ENCODE measurements at regions not wholly inside any gene's neighbourhood (a gene's known extent, or its start where the extent isn't known, plus 50 kb on each side); places are given as distances from the start of the nearest gene placed in this dataset.

DNA sequence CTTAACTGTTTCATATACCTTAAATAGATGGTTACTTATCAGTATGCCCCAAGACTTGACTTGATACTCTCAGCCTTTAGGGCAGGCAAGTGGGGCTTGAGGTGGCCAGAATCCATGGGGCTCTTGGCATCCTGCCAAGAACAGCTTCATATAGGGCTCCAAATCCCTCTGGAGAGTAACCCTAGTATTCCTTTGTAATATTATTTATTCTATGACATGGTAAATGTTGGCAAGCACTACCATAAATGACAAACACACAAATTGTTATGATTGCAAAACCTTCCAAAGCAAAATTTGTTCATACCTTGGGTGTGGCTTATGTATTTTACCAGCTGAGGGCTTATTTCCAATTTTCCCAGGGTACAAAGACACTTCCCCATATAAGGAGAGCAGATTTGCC lies 257.4 kb upstream of the TRPC7 start:
- no peaks in the 10 kb centered on the region for H3K4me1 Mint-ChIP-seq
- no peak overlapping the region for H3K4me3 Mint-ChIP-seq
- H3K36me3 Mint-ChIP-seq, result no peaks in the 10 kb centered on the region
- DNase-seq, result no peak
- CTCF ChIA-PET, result no interaction called here
- H3K27me3 Mint-ChIP-seq, result no peaks in the 10 kb centered on the region
- H3K27ac Mint-ChIP-seq, result no peak overlapping the region
- H3K9me3 Mint-ChIP-seq, result peaks cover 3% of the 10 kb centered on the region

DNA sequence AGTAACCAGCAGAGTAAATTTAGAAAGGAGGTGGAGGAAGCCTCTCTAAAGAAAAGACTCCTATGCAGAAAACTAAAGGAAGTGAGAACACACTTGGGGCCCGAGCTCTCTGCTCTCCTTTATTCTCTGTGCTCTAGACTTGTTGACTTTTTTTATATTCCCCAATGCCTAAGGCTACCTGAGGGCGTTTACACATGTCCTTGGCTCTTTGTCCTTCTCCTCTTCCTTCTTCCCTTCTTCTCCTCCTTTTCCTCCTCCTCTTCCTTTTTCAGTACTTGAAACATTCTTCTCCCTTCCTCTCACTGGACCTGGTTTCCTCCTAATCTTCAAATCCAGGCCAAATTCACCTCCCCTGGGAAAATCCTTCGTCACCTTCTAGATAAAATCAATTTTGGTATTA lies 256.4 kb upstream of the TRPC7 start:
- CTCF ChIA-PET, result no interaction called here
- H3K4me3 Mint-ChIP-seq, result no peak overlapping the region
- H3K9me3 Mint-ChIP-seq, result peaks cover 3% of the 10 kb centered on the region
- DNase-seq, result no peak
- no peaks in the 10 kb centered on the region for H3K4me1 Mint-ChIP-seq
- no peaks in the 10 kb centered on the region for H3K36me3 Mint-ChIP-seq
- no peak overlapping the region for H3K27ac Mint-ChIP-seq
- H3K27me3 Mint-ChIP-seq, result no peaks in the 10 kb centered on the region

DNA sequence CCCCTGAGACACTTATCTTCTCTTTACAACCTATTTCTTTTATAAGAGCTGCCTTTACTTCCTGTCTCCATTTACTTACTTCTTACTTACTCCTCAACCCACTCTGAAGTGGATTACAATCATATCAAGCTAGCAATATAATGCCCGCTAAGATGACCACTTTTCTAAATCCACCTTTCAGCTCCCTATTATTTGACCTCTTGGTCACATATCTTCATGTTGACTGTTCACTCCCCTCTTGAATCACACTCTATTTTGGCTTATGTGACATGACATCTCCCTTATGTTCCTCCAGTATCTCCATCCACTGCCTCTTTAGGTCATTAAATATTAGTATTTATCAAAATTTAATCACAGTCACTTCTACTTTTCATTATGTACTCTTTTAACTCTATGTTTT lies 255.3 kb upstream of the TRPC7 start:
- Mint-ChIP-seq H3K9me3 (peaks cover 3% of the 10 kb centered on the region), H3K27ac (no peak overlapping the region), H3K4me3 (no peak overlapping the region), H3K27me3 (no peaks in the 10 kb centered on the region), H3K36me3 (no peaks in the 10 kb centered on the region), H3K4me1 (no peaks in the 10 kb centered on the region)
- CTCF ChIA-PET, result interaction anchor here (0.6 kb wide), 1 partner anchor 74 kb away, joined by 3 read pairs; no protein-coding TSS in a partner anchor
- no peak for DNase-seq

- Mint-ChIP-seq H3K4me1 (no peaks in the 10 kb centered on the region), H3K27ac (no peak overlapping the region), H3K36me3 (no peaks in the 10 kb centered on the region), H3K27me3 (no peaks in the 10 kb centered on the region), H3K9me3 (peaks cover 3% of the 10 kb centered on the region), H3K4me3 (no peak overlapping the region)
- CTCF ChIA-PET, result interaction anchor here (0.6 kb wide), 1 partner anchor 75 kb away, joined by 3 read pairs; no protein-coding TSS in a partner anchor
- no peak for DNase-seq
Measured at GRCh38 chr5:136620016-136620419, 254.7 kb upstream of the TRPC7 start.

GRCh38 chr5:136619556-136619955 lies 254.2 kb upstream of the TRPC7 start:
- no peak for DNase-seq
- Mint-ChIP-seq H3K27me3 (no peaks in the 10 kb centered on the region), H3K4me3 (no peak overlapping the region), H3K27ac (no peak overlapping the region), H3K4me1 (no peaks in the 10 kb centered on the region), H3K36me3 (no peaks in the 10 kb centered on the region), H3K9me3 (no peaks in the 10 kb centered on the region)
- CTCF ChIA-PET, result no interaction called here

DNA sequence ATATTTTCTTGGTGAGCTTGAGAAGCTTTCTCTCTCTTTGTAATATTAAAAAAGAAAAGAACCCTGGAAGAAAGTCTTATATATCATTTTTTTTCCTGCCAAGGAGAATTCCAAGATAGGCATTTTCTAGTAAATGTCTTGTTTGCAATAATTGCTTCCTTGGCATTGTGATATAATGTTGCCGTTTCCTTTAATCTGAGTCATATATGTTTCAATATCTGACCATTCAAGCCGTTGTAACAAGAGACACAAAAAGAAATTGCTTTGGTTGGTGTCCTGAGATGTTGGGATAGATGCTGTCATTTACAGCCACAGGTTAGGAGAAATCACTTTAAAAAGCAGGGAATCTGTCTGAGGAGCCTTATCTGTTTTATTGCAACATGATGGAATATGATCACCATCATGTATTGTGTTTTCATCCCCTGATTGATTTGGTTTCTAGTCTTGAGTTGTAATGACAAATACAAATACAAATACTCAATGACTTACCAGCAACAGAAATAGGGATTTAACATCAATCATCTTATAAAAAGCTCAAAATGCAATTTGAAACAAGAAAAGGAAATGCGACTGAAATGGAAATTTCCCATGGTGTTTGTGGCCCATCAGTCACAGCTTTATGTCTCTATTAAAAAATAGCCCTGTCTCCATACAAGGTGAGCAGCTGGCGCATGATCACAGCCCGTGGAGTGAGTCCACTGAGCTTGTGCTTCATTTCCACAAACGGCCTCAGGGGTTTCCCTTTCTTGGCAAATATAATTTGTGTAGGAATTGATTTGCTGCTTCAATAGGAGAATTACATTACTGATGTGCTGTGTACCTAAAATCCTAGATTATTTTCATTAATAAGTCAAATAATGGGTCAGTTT lies 250.1 kb upstream of the TRPC7 start:
- no peak overlapping the region for H3K4me3 Mint-ChIP-seq
- H3K27me3 Mint-ChIP-seq, result no peaks in the 10 kb centered on the region
- no peaks in the 10 kb centered on the region for H3K4me1 Mint-ChIP-seq
- no peaks in the 10 kb centered on the region for H3K9me3 Mint-ChIP-seq
- no peaks in the 10 kb centered on the region for H3K36me3 Mint-ChIP-seq
- H3K27ac Mint-ChIP-seq, result no peak overlapping the region
- DNase-seq, result no peak
- CTCF ChIA-PET, result no interaction called here

GRCh38 chr5:136613230-136613629 lies 247.9 kb upstream of the TRPC7 start:
- Mint-ChIP-seq H3K4me1 (no peaks in the 10 kb centered on the region), H3K4me3 (no peak overlapping the region), H3K27ac (no peak overlapping the region), H3K36me3 (no peaks in the 10 kb centered on the region), H3K27me3 (no peaks in the 10 kb centered on the region), H3K9me3 (no peaks in the 10 kb centered on the region)
- CTCF ChIA-PET, result no interaction called here
- no peak for DNase-seq

- no peak overlapping the region for H3K27ac Mint-ChIP-seq
- H3K27me3 Mint-ChIP-seq, result no peaks in the 10 kb centered on the region
- CTCF ChIA-PET, result no interaction called here
- no peaks in the 10 kb centered on the region for H3K36me3 Mint-ChIP-seq
- H3K9me3 Mint-ChIP-seq, result peaks cover 12% of the 10 kb centered on the region
- DNase-seq, result no peak
- H3K4me1 Mint-ChIP-seq, result no peaks in the 10 kb centered on the region
- no peak overlapping the region for H3K4me3 Mint-ChIP-seq
Measured at GRCh38 chr5:136605638-136606037, 240.3 kb upstream of the TRPC7 start.

- H3K4me3 Mint-ChIP-seq, result no peak overlapping the region
- CTCF ChIA-PET, result no interaction called here
- no peak for DNase-seq
- H3K27ac Mint-ChIP-seq, result no peak overlapping the region
- no peaks in the 10 kb centered on the region for H3K27me3 Mint-ChIP-seq
- no peaks in the 10 kb centered on the region for H3K4me1 Mint-ChIP-seq
- no peaks in the 10 kb centered on the region for H3K36me3 Mint-ChIP-seq
- peaks cover 23% of the 10 kb centered on the region for H3K9me3 Mint-ChIP-seq
Measured at GRCh38 chr5:136600306-136600705, 235.0 kb upstream of the TRPC7 start.

GRCh38 chr5:136598802-136599404 lies 233.6 kb upstream of the TRPC7 start:
- H3K9me3 Mint-ChIP-seq, result peaks cover 21% of the 10 kb centered on the region

GRCh38 chr5:136594416-136594815 lies 229.1 kb upstream of the TRPC7 start:
- H3K36me3 Mint-ChIP-seq, result no peaks in the 10 kb centered on the region
- H3K9me3 Mint-ChIP-seq, result peaks cover 5% of the 10 kb centered on the region
- H3K27me3 Mint-ChIP-seq, result no peaks in the 10 kb centered on the region
- H3K4me1 Mint-ChIP-seq, result no peaks in the 10 kb centered on the region
- DNase-seq, result no peak
- H3K4me3 Mint-ChIP-seq, result no peak overlapping the region
- CTCF ChIA-PET, result no interaction called here
- H3K27ac Mint-ChIP-seq, result no peak overlapping the region

More at GRCh38 chr5:136598802-136599404, 233.6 kb upstream of the TRPC7 start:
- DNase-seq, result no peak
- H3K27me3 Mint-ChIP-seq, result no peaks in the 10 kb centered on the region
- H3K4me1 Mint-ChIP-seq, result no peaks in the 10 kb centered on the region
- H3K4me3 Mint-ChIP-seq, result no peak overlapping the region
- no peak overlapping the region for H3K27ac Mint-ChIP-seq
- CTCF ChIA-PET, result no interaction called here
- H3K36me3 Mint-ChIP-seq, result no peaks in the 10 kb centered on the region

GRCh38 chr5:136590581-136590980 lies 225.2 kb upstream of the TRPC7 start:
- Mint-ChIP-seq H3K4me3 (no peak overlapping the region), H3K27me3 (no peaks in the 10 kb centered on the region), H3K4me1 (no peaks in the 10 kb centered on the region), H3K9me3 (no peaks in the 10 kb centered on the region), H3K27ac (no peak overlapping the region), H3K36me3 (no peaks in the 10 kb centered on the region)
- CTCF ChIA-PET, result no interaction called here
- DNase-seq, result no peak

- H3K4me3 Mint-ChIP-seq, result no peak overlapping the region
- H3K36me3 Mint-ChIP-seq, result no peaks in the 10 kb centered on the region
- CTCF ChIA-PET, result no interaction called here
- no peaks in the 10 kb centered on the region for H3K4me1 Mint-ChIP-seq
- no peaks in the 10 kb centered on the region for H3K9me3 Mint-ChIP-seq
- no peak overlapping the region for H3K27ac Mint-ChIP-seq
- DNase-seq, result no peak
- H3K27me3 Mint-ChIP-seq, result no peaks in the 10 kb centered on the region
Measured at GRCh38 chr5:136586196-136586595, 220.9 kb upstream of the TRPC7 start.

- no peak for DNase-seq
- CTCF ChIA-PET, result no interaction called here
- H3K9me3 Mint-ChIP-seq, result no peaks in the 10 kb centered on the region
- H3K4me3 Mint-ChIP-seq, result no peak overlapping the region
- no peaks in the 10 kb centered on the region for H3K4me1 Mint-ChIP-seq
- H3K27ac Mint-ChIP-seq, result no peak overlapping the region
- H3K27me3 Mint-ChIP-seq, result no peaks in the 10 kb centered on the region
- H3K36me3 Mint-ChIP-seq, result no peaks in the 10 kb centered on the region
Measured at GRCh38 chr5:136584474-136584873, 219.1 kb upstream of the TRPC7 start.

GRCh38 chr5:136579238-136579637 lies 213.9 kb upstream of the TRPC7 start:
- CTCF ChIA-PET, result no interaction called here
- peaks cover 3% of the 10 kb centered on the region for H3K9me3 Mint-ChIP-seq
- no peaks in the 10 kb centered on the region for H3K4me1 Mint-ChIP-seq

More at GRCh38 chr5:136579238-136579637, 213.9 kb upstream of the TRPC7 start:
- Mint-ChIP-seq H3K4me3 (no peak overlapping the region), H3K27me3 (no peaks in the 10 kb centered on the region), H3K27ac (no peak overlapping the region), H3K36me3 (no peaks in the 10 kb centered on the region)
- DNase-seq, result no peak
